Karpas-422 (cell line): ENCODE measurements at regions not wholly inside any gene's neighbourhood (a gene's known extent, or its start where the extent isn't known, plus 50 kb on each side); places are given as distances from the start of the nearest gene placed in this dataset.

Experiments used
- DNase-seq: peaks from one replicate; pipeline ENCODE4 v3.0.0-alpha.2; 2015
- H2AFZ ChIP-seq: fragments of 200-600 bp; sonication (generic); 2 replicates; pipeline ENCODE4 v1.6.1; 2014; ENCODE audit warnings: antibody characterized with exemption, low read length, mixed read lengths
- H3K27ac ChIP-seq: fragments of 200-600 bp; sonication (generic); 2 replicates; pipeline ENCODE4 v1.5.1; 2014; ENCODE audit warnings: mild to moderate bottlenecking, low read length, moderate library complexity
- H3K27me3 ChIP-seq: fragments of 200-600 bp; sonication (generic); 2 replicates; pipeline ENCODE4 v1.6.1; 2014; ENCODE audit warnings: low read length, mixed read lengths
- H3K36me3 ChIP-seq: fragments of 200-600 bp; sonication (generic); 2 replicates; pipeline ENCODE4 v1.6.1; 2014; ENCODE audit warnings: low read length, mixed read lengths; ENCODE audit not compliant: insufficient read depth
- H3K4me1 ChIP-seq: fragments of 200-600 bp; sonication (generic); 2 replicates; pipeline ENCODE4 v1.6.1; 2014; ENCODE audit warnings: mild to moderate bottlenecking, low read length, mixed read lengths
- H3K4me2 ChIP-seq: fragments of 200-600 bp; sonication (generic); 2 replicates; pipeline ENCODE4 v1.6.1; 2014; ENCODE audit warnings: low read length, low read depth, mild to moderate bottlenecking; ENCODE audit not compliant: poor library complexity, severe bottlenecking
- H3K4me3 ChIP-seq: fragments of 200-600 bp; sonication (generic); 2 replicates; pipeline ENCODE4 v1.5.1; 2014; ENCODE audit warnings: mild to moderate bottlenecking, antibody characterized with exemption, low read length, mixed read lengths
- H3K79me2 ChIP-seq: fragments of 200-600 bp; sonication (generic); 2 replicates; pipeline ENCODE4 v1.6.1; 2014; ENCODE audit warnings: mild to moderate bottlenecking, low read length, mixed read lengths
- H3K9ac ChIP-seq: fragments of 200-600 bp; sonication (generic); 2 replicates; pipeline ENCODE4 v1.6.0; 2014; ENCODE audit warnings: low read length
- H3K9me2 ChIP-seq: fragments of 200-600 bp; sonication (generic), shearing (Covaris generic); replicated peaks from 2 replicates; pipeline ENCODE4 v1.6.0; 2014; ENCODE audit warnings: mild to moderate bottlenecking, low read length, moderate library complexity; ENCODE audit not compliant: insufficient read depth
- H3K9me3 ChIP-seq: fragments of 300-700, 200-600 bp; sonication (generic); 2 replicates; pipeline ENCODE4 v1.6.1; 2014; ENCODE audit warnings: low read length, mixed read lengths
- H4K20me1 ChIP-seq: fragments of 200-600 bp; sonication (generic); 2 replicates; pipeline ENCODE4 v1.6.1; 2014; ENCODE audit warnings: mild to moderate bottlenecking, antibody characterized with exemption, low read length, low read depth; ENCODE audit not compliant: insufficient read depth

DNA sequence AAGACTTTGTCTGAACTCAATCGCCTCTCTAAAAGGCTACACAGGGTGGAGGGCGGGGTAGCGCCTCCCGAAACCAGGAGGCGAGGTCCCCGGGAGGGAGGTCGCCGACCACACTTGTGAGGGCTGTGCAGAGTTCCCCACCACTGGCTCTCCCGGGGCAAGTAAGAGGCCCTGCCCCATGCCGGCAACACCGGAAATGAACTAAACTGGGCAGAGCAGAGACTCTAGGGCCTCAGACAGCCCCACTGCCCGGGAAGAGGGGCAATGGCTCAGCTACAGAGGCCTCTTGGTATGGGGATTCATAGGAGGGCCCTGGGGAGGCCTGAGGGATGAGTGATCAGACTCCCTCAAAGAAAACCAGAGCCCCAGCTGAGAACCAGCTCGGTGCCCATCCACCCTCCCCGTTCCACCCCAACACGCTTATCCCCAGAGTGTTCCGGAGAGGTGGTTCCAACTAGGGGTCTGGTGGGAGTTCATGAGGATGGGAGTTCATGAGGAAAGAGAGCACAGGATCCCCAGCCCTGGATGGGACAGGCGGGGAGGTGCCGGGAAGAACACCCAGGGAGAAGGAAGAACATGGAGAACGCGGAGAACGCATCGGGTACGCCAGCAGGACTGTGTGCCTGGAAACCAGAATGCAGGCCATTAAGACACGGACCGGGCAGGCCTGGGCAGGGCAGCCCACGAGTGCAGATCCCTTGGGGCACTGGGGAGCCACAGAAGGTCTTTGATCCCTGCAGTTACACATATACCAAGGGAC lies 89.4 kb upstream of the MYL10 start:
- H3K4me3 ChIP-seq: no peak overlapping the region
- H3K9me2 ChIP-seq: no peaks in the 10 kb centered on the region
- DNase-seq: no peak
- H4K20me1 ChIP-seq: no peaks in the 10 kb centered on the region
- no peak overlapping the region for H2AFZ ChIP-seq
- no peaks in the 10 kb centered on the region for H3K79me2 ChIP-seq
- no peak overlapping the region for H3K27ac ChIP-seq
- no peaks in the 10 kb centered on the region for H3K4me1 ChIP-seq
- no peak overlapping the region for H3K9ac ChIP-seq
- no peaks in the 10 kb centered on the region for H3K9me3 ChIP-seq
- H3K36me3 ChIP-seq: no peaks in the 10 kb centered on the region
- no peak overlapping the region for H3K4me2 ChIP-seq
- no peaks in the 10 kb centered on the region for H3K27me3 ChIP-seq

GRCh38 chr7:101719123-101719470 lies 90.0 kb upstream of the MYL10 start:
- no peak for DNase-seq
- no peak overlapping the region for H3K4me3 ChIP-seq
- H3K27me3 ChIP-seq: no peaks in the 10 kb centered on the region
- H3K4me2 ChIP-seq: no peak overlapping the region
- no peaks in the 10 kb centered on the region for H3K9me2 ChIP-seq
- no peak overlapping the region for H2AFZ ChIP-seq
- H4K20me1 ChIP-seq: no peaks in the 10 kb centered on the region
- no peak overlapping the region for H3K27ac ChIP-seq
- no peak overlapping the region for H3K9ac ChIP-seq
- H3K9me3 ChIP-seq: no peaks in the 10 kb centered on the region
- H3K4me1 ChIP-seq: no peaks in the 10 kb centered on the region
- H3K79me2 ChIP-seq: no peaks in the 10 kb centered on the region
- no peaks in the 10 kb centered on the region for H3K36me3 ChIP-seq

- Histone ChIP-seq H3K27ac (no peak overlapping the region), H3K4me3 (no peak overlapping the region), H3K9me2 (no peaks in the 10 kb centered on the region), H3K9ac (no peak overlapping the region), H3K36me3 (no peaks in the 10 kb centered on the region), H3K27me3 (no peaks in the 10 kb centered on the region), H2AFZ (no peak overlapping the region), H3K9me3 (no peaks in the 10 kb centered on the region), H3K4me1 (no peaks in the 10 kb centered on the region), H3K4me2 (no peak overlapping the region), H4K20me1 (no peaks in the 10 kb centered on the region), H3K79me2 (no peaks in the 10 kb centered on the region)
- no peak for DNase-seq
Measured at GRCh38 chr7:101720324-101720723, 91.2 kb upstream of the MYL10 start.

DNA sequence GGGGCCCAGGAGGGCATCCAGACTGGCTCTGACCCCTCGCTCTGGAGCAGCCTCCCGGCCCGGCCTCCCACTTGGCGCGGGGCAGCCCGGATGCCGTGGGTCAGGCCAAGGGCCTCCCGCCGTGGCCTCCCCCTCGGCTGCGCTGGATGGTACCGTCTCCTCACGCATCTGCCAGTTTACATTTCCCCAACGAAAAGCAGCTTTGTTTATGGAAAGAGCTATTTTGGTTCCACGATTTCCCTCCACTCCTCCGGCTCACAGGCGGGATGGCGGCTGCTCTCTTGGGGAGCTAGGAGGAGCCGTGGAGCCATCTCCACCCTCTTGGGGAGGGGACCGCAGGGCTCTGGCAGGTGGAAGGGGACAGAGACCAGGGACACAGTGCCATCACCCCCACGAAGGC lies 93.2 kb upstream of the MYL10 start:
- no peaks in the 10 kb centered on the region for H3K9me3 ChIP-seq
- no peak for DNase-seq
- H3K79me2 ChIP-seq: no peaks in the 10 kb centered on the region
- no peaks in the 10 kb centered on the region for H3K36me3 ChIP-seq
- H3K4me2 ChIP-seq: no peak overlapping the region
- no peaks in the 10 kb centered on the region for H3K4me1 ChIP-seq
- no peaks in the 10 kb centered on the region for H3K27me3 ChIP-seq
- H3K9ac ChIP-seq: no peak overlapping the region
- H3K27ac ChIP-seq: no peak overlapping the region
- no peak overlapping the region for H2AFZ ChIP-seq
- H3K9me2 ChIP-seq: no peaks in the 10 kb centered on the region
- no peaks in the 10 kb centered on the region for H4K20me1 ChIP-seq
- H3K4me3 ChIP-seq: no peak overlapping the region

DNA sequence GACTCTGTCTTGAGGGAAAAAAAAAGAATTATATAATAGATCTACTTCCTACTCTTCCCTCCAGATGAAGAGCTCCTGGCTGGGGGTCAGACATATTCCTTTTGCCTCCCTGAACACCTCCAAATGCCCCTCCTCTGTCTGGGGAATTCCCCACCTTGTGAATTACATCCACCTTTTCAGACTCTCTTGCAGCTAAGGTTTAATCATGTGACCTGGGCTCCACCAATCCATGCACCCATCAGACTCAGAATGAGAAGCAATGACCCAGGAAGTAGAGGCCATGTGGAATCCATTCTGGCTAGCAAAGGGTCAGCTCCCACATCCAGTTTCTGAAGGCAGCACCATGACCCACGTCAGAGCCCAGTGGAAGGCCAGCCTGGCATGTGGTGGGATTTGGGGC lies 93.6 kb upstream of the CUX1 start:
- no peaks in the 10 kb centered on the region for H3K27me3 ChIP-seq
- no peaks in the 10 kb centered on the region for H3K36me3 ChIP-seq
- no peak overlapping the region for H3K9ac ChIP-seq
- no peak overlapping the region for H3K27ac ChIP-seq
- H3K9me2 ChIP-seq: no peaks in the 10 kb centered on the region
- H3K9me3 ChIP-seq: no peaks in the 10 kb centered on the region
- H3K4me2 ChIP-seq: no peak overlapping the region
- no peaks in the 10 kb centered on the region for H4K20me1 ChIP-seq
- H2AFZ ChIP-seq: no peak overlapping the region
- no peak for DNase-seq
- H3K79me2 ChIP-seq: no peaks in the 10 kb centered on the region
- no peaks in the 10 kb centered on the region for H3K4me1 ChIP-seq
- H3K4me3 ChIP-seq: no peak overlapping the region

- H3K4me3 ChIP-seq: no peak overlapping the region
- H3K4me2 ChIP-seq: no peak overlapping the region
- H3K9me3 ChIP-seq: no peaks in the 10 kb centered on the region
- no peaks in the 10 kb centered on the region for H4K20me1 ChIP-seq
- no peaks in the 10 kb centered on the region for H3K4me1 ChIP-seq
- DNase-seq: no peak
- no peak overlapping the region for H2AFZ ChIP-seq
- no peak overlapping the region for H3K27ac ChIP-seq
- no peaks in the 10 kb centered on the region for H3K79me2 ChIP-seq
- H3K9ac ChIP-seq: no peak overlapping the region
- H3K9me2 ChIP-seq: no peaks in the 10 kb centered on the region
- H3K27me3 ChIP-seq: no peaks in the 10 kb centered on the region
- H3K36me3 ChIP-seq: no peaks in the 10 kb centered on the region
Measured at GRCh38 chr7:101724957-101725356, 92.5 kb upstream of the CUX1 start.

DNA sequence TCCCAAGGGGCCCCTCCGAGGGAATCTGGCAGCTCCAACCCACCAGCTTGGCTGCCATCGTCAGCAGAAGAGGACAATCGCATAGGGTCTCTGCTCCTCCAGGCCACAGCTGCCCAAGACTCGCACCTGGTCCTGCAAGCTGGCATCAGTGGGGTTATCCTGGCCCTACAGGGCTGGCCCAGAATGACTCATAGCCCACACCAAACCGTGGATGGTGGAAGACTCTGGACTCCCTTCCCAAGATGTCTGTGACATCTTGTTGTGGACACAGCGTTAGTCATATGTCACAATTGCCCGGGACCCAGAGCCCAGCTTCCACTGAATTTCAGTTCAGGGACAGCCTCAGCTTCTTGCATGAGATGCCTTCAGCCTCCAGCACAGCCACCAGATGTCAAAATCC lies 91.5 kb upstream of the CUX1 start:
- H3K9me3 ChIP-seq: no peaks in the 10 kb centered on the region
- no peak overlapping the region for H3K9ac ChIP-seq
- no peaks in the 10 kb centered on the region for H3K4me1 ChIP-seq
- no peaks in the 10 kb centered on the region for H4K20me1 ChIP-seq
- H3K4me3 ChIP-seq: no peak overlapping the region
- no peak for DNase-seq
- no peaks in the 10 kb centered on the region for H3K9me2 ChIP-seq
- no peak overlapping the region for H3K27ac ChIP-seq
- H2AFZ ChIP-seq: no peak overlapping the region
- H3K79me2 ChIP-seq: no peaks in the 10 kb centered on the region
- H3K27me3 ChIP-seq: no peaks in the 10 kb centered on the region
- H3K4me2 ChIP-seq: no peak overlapping the region
- no peaks in the 10 kb centered on the region for H3K36me3 ChIP-seq

DNA sequence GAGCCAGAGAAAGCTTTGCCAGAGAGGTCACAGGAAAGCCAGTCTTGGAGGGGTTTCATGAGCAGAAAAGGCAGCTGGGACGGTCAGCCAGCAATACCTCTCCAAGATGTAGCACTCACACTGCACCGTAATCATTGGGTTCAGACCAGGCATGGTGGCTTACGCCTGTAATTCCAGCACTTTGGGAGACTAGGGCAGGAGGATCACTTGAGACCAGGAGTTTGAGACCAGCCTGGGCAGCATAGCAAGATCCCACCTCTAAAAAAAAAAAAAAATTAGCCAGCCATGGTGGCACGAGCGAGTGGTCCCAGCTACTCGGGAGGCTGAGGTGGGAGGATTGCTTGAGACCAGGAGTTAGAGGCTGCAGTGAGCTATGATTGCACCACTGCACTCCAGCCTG lies 90.2 kb upstream of the CUX1 start:
- Histone ChIP-seq H3K4me2 (no peak overlapping the region), H3K9me3 (no peaks in the 10 kb centered on the region), H3K4me3 (no peak overlapping the region), H3K79me2 (no peaks in the 10 kb centered on the region), H3K27me3 (no peaks in the 10 kb centered on the region), H3K4me1 (no peaks in the 10 kb centered on the region), H3K36me3 (no peaks in the 10 kb centered on the region), H3K9me2 (no peaks in the 10 kb centered on the region), H3K9ac (no peak overlapping the region), H4K20me1 (no peaks in the 10 kb centered on the region), H3K27ac (no peak overlapping the region), H2AFZ (no peak overlapping the region)
- no peak for DNase-seq

DNA sequence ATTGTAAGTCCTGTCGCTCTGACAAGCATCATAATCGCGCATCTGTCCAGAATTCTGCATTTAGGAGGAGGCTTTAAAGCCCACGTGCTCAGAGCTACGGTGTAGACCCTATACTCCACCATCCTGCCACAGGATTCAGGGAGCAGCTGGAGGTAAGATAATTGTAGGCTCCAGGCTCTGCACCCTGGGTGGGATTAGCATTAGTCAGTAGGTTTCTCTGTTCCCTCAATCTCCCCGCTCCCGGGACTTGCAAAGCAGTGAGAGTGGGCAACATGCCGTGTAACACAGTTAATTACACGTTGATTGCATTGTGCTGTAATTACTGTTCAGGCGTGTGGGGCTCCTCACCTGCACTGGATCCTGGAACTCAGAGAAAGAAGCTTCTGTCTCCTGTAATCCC lies 89.3 kb upstream of the CUX1 start:
- Histone ChIP-seq H3K36me3 (no peaks in the 10 kb centered on the region), H3K4me2 (no peak overlapping the region), H3K79me2 (no peaks in the 10 kb centered on the region), H4K20me1 (no peaks in the 10 kb centered on the region), H3K4me3 (no peak overlapping the region), H3K27me3 (no peaks in the 10 kb centered on the region), H3K9ac (no peak overlapping the region), H3K4me1 (no peaks in the 10 kb centered on the region), H3K9me2 (no peaks in the 10 kb centered on the region), H2AFZ (no peak overlapping the region), H3K27ac (no peak overlapping the region), H3K9me3 (no peaks in the 10 kb centered on the region)
- DNase-seq: no peak
